ENCODE measurements at regions not wholly inside any gene's neighbourhood (a gene's known extent, or its start where the extent isn't known, plus 50 kb on each side); places are given as distances from the start of the nearest gene placed in this dataset.
"Not testable (repeated sequence)": the region's sequence is repeated elsewhere in the genome, so short reads cannot be mapped to it uniquely, and the experiment has no call there.

DNA sequence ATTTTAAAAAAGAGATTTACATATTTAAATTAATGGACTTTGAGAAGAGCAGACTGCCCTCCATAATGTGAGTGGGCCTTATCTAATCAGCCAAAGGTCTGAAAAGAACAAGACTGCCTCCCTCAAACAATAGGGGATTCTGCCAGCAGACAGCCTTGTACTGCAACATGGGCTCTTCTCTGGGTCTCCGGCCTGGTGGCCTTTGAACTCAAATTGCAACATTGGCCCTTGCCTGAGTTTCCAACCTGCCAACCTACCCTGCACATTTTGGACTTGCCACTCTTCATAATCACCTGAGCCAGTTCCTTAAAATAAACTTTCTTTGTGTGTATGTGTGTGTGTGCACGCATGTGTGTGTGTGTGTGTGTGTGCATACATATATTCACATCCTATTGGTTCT is 90.8 kb upstream of the OTUD4 start:
- Histone ChIP-seq H3K36me3 (no peaks in the 10 kb centered on the region), H3K27ac (no peak overlapping the region), H3K4me3 (no peak overlapping the region), H3K9me3 (no peaks in the 10 kb centered on the region), H3K27me3 (no peaks in the 10 kb centered on the region), H3K4me1 (no peaks in the 10 kb centered on the region)
- intact Hi-C loops (cut with DNase I; ENCODE audit: low total_unique reads): no loop called here
- TF ChIP-seq POLR2A (IDR thresholded peaks at IDR 0.05): no peak
- TF ChIP-seq, protein P1, sequence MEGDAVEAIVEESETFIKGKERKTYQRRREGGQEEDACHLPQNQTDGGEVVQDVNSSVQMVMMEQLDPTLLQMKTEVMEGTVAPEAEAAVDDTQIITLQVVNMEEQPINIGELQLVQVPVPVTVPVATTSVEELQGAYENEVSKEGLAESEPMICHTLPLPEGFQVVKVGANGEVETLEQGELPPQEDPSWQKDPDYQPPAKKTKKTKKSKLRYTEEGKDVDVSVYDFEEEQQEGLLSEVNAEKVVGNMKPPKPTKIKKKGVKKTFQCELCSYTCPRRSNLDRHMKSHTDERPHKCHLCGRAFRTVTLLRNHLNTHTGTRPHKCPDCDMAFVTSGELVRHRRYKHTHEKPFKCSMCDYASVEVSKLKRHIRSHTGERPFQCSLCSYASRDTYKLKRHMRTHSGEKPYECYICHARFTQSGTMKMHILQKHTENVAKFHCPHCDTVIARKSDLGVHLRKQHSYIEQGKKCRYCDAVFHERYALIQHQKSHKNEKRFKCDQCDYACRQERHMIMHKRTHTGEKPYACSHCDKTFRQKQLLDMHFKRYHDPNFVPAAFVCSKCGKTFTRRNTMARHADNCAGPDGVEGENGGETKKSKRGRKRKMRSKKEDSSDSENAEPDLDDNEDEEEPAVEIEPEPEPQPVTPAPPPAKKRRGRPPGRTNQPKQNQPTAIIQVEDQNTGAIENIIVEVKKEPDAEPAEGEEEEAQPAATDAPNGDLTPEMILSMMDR (IDR thresholded peaks at IDR 0.05 in 4 of 5, conservative IDR thresholded peaks at IDR 0.05 in 1 of 5): no peak
- no peak for ATAC-seq
- DNase-seq: no peak
- in situ Hi-C loops (cut with MboI; ENCODE audit: low sequenced_read_pairs in 4 of 4): no loop called here

- H3K4me3 ChIP-seq: no peak overlapping the region
- intact Hi-C loops (cut with DNase I; ENCODE audit: low total_unique reads): no loop called here
Measured at GRCh38 chr4:145266881-145267280, 86.5 kb upstream of the OTUD4 start.

DNA sequence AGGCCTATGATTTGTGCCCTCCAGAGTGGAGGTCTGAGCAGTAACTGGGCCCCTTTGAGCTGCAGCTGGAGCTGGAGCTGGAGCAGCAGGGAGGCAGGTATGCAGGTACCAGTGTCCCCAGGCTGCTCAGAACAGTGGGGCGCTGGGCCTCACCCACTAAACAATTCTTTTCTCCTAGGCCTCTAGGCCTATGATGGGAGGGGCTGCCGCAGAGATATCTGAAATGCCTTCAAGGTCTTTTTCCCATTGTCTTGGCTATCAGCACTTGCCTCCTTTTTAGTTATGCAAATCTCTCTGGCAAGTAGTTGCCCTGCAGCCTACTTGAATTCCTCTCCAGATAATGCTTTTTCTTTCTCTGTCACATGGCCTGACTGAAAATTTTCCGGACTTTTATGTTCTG is 79.7 kb upstream of the OTUD4 start:
- in situ Hi-C loops (cut with MboI; ENCODE audit: low sequenced_read_pairs in 4 of 4) (no loop called here), intact Hi-C loops (cut with DNase I; ENCODE audit: low total_unique reads) (no loop called here)
- Histone ChIP-seq H3K4me3 (no peak overlapping the region), H3K27me3 (no peaks in the 10 kb centered on the region), H3K4me1 (no peaks in the 10 kb centered on the region), H3K9me3 (no peaks in the 10 kb centered on the region), H3K36me3 (no peaks in the 10 kb centered on the region), H3K27ac (no peak overlapping the region)
- TF ChIP-seq, protein P1 (IDR thresholded peaks at IDR 0.05 in 4 of 5, conservative IDR thresholded peaks at IDR 0.05 in 1 of 5): no peak
- no peak for TF ChIP-seq POLR2A (IDR thresholded peaks at IDR 0.05)
- DNase-seq (no peak), ATAC-seq (no peak)

More at GRCh38 chr4:145266881-145267280, 86.5 kb upstream of the OTUD4 start:
- Histone ChIP-seq H3K4me1 (no peaks in the 10 kb centered on the region), H3K9me3 (no peaks in the 10 kb centered on the region), H3K27ac (no peak overlapping the region), H3K36me3 (no peaks in the 10 kb centered on the region), H3K27me3 (no peaks in the 10 kb centered on the region)
- in situ Hi-C loops (cut with MboI; ENCODE audit: low sequenced_read_pairs in 4 of 4): no loop called here
- TF ChIP-seq, protein P1 (IDR thresholded peaks at IDR 0.05 in 4 of 5, conservative IDR thresholded peaks at IDR 0.05 in 1 of 5): no peak
- TF ChIP-seq POLR2A (IDR thresholded peaks at IDR 0.05): no peak
- no peak for ATAC-seq
- no peak for DNase-seq

- DNase-seq; H3K36me3 ChIP-seq; H3K27me3 ChIP-seq; intact Hi-C loops (cut with DNase I; ENCODE audit: low total_unique reads); H3K27ac ChIP-seq; H3K9me3 ChIP-seq; H3K4me1 ChIP-seq; ATAC-seq; in situ Hi-C loops (cut with MboI; ENCODE audit: low sequenced_read_pairs in 4 of 4); H3K4me3 ChIP-seq: not testable (repeated sequence)
Measured at GRCh38 chr4:145255311-145255710, 74.9 kb upstream of the OTUD4 start.

DNA sequence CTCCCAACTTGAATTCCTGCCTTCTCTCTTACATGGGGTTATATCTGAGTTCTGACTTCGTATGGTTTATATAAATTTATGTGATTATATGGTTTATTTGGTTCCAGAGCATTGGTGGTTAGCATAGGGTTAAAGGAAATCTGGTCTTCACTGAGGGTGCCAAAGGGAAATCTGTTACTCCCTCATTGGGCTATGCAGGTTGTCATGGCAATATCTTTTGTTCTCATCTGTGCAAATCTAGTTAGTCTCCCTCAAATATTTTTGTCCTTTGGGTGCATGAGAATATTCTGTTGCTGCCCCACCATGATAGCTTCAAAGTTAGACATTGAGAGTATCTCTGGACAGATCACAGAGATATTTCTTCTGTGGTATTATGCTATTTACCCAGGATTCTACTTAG is 71.8 kb upstream of the OTUD4 start:
- TF ChIP-seq, protein P1 (IDR thresholded peaks at IDR 0.05 in 4 of 5, conservative IDR thresholded peaks at IDR 0.05 in 1 of 5): no peak
- TF ChIP-seq POLR2A (IDR thresholded peaks at IDR 0.05): no peak
- no peaks in the 10 kb centered on the region for H3K4me1 ChIP-seq
- intact Hi-C loops (cut with DNase I; ENCODE audit: low total_unique reads) (no loop called here), in situ Hi-C loops (cut with MboI; ENCODE audit: low sequenced_read_pairs in 4 of 4) (no loop called here)
- no peaks in the 10 kb centered on the region for H3K36me3 ChIP-seq
- no peak overlapping the region for H3K27ac ChIP-seq
- ATAC-seq: no peak
- no peak for DNase-seq
- no peaks in the 10 kb centered on the region for H3K27me3 ChIP-seq
- no peak overlapping the region for H3K4me3 ChIP-seq
- H3K9me3 ChIP-seq: no peaks in the 10 kb centered on the region

Data from gastrocnemius medialis (tissue), 4 donors.